Thyroid gland (tissue), 4 donors: ENCODE measurements at regions not wholly inside any gene's neighbourhood (a gene's known extent, or its start where the extent isn't known, plus 50 kb on each side); places are given as distances from the start of the nearest gene placed in this dataset.

ENCODE experiments used
- CTCF ChIP-seq, 6 experiments: fragments of 200-600 bp in 3 of 6; fragments of 450-650 bp in 3 of 6; sonication (generic) in 3 of 6; IDR thresholded peaks; one replicate each; pipeline ENCODE4 v1.5.1; 2016 to 2019; ENCODE audit warnings: antibody characterized with exemption in 6 of 6, mild to moderate bottlenecking in 2 of 6, inconsistent platforms in 1 of 6, moderate library complexity in 1 of 6
- POLR2A ChIP-seq, 2 donors: fragments of 450-650 bp; IDR thresholded peaks; one replicate each; pipeline ENCODE4 v1.6.1; 2017; ENCODE audit warnings: antibody characterized with exemption in 2 of 2, mild to moderate bottlenecking in 2 of 2, moderate library complexity in 1 of 2

GRCh38 chr3:74173090-74173489 lies 441.4 kb downstream of the CNTN3 start:
- TF ChIP-seq CTCF (IDR thresholded peaks at IDR 0.05) (no peak), POLR2A (IDR thresholded peaks at IDR 0.05) (no peak)
